Panc1 (cell line): ENCODE measurements at regions not wholly inside any gene's neighbourhood (a gene's known extent, or its start where the extent isn't known, plus 50 kb on each side); places are given as distances from the start of the nearest gene placed in this dataset.

ENCODE experiments used
- POLR2AphosphoS5 ChIP-seq: IDR thresholded peaks from 2 replicates; pipeline ENCODE4 v1.6.1; 2012; ENCODE audit warnings: mild to moderate bottlenecking, low read depth, low read length, moderate library complexity
- SIN3A ChIP-seq: IDR thresholded peaks from 2 replicates; pipeline ENCODE4 v1.6.1; 2012; ENCODE audit warnings: low read depth, mild to moderate bottlenecking, low read length, moderate library complexity, borderline replicate concordance; ENCODE audit not compliant: insufficient read depth
- TF ChIP-seq, protein P1 (sequence below): fragments of 450-650 bp; IDR thresholded peaks from 2 replicates; pipeline ENCODE4 v1.5.1; 2017; ENCODE audit warnings: mild to moderate bottlenecking
- TF ChIP-seq, protein P2 (sequence below), 2 experiments: IDR thresholded peaks; 2 replicates each; pipeline ENCODE4 v1.6.1; 2011 to 2012; ENCODE audit warnings: low read depth in 2 of 2, control low read depth in 1 of 2, low read length in 1 of 2, mild to moderate bottlenecking in 1 of 2, moderate library complexity in 1 of 2; ENCODE audit not compliant: insufficient read depth in 1 of 2

DNA sequence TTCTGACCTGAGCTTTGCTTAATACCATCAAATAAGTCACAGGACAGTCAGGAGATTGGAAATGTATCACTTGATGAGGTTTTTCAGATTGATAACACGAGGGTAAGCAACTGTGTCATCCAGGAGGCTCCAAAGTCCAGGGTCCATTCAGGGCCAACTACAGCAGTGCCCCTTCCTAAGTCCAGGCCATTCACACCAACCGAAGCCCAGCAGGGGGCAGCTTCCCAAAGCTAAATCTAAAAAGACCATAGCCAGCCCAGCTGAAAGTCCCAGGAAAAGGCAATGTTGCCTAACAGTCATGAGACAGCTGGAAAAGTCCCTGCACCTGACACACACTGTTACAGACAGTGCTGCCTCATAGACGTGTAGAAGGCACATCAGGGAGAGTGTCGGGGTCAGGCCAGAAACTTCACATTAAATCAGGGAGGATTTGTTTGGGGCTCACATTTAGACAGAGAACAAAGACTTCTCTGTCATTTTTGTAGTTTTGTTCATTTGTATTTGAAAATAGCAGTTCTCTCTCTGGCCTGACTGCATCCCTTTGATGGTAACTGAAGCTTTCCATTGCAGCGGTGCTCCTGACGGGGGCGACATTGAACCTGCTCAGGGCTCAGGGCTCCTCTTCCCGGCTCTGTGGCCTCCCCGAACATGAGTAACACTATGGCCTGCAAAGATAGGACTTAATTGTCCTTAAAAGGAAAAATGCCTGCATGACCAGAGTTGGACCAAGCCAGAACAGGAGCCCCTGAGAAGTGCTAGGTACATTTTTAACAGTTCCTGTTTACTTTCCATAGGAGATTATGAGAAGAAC, 200.4 kb downstream of the NRIP1 start:
- TF ChIP-seq, protein P1, sequence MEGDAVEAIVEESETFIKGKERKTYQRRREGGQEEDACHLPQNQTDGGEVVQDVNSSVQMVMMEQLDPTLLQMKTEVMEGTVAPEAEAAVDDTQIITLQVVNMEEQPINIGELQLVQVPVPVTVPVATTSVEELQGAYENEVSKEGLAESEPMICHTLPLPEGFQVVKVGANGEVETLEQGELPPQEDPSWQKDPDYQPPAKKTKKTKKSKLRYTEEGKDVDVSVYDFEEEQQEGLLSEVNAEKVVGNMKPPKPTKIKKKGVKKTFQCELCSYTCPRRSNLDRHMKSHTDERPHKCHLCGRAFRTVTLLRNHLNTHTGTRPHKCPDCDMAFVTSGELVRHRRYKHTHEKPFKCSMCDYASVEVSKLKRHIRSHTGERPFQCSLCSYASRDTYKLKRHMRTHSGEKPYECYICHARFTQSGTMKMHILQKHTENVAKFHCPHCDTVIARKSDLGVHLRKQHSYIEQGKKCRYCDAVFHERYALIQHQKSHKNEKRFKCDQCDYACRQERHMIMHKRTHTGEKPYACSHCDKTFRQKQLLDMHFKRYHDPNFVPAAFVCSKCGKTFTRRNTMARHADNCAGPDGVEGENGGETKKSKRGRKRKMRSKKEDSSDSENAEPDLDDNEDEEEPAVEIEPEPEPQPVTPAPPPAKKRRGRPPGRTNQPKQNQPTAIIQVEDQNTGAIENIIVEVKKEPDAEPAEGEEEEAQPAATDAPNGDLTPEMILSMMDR: peak; percentile 79
- TF ChIP-seq, protein P2, sequence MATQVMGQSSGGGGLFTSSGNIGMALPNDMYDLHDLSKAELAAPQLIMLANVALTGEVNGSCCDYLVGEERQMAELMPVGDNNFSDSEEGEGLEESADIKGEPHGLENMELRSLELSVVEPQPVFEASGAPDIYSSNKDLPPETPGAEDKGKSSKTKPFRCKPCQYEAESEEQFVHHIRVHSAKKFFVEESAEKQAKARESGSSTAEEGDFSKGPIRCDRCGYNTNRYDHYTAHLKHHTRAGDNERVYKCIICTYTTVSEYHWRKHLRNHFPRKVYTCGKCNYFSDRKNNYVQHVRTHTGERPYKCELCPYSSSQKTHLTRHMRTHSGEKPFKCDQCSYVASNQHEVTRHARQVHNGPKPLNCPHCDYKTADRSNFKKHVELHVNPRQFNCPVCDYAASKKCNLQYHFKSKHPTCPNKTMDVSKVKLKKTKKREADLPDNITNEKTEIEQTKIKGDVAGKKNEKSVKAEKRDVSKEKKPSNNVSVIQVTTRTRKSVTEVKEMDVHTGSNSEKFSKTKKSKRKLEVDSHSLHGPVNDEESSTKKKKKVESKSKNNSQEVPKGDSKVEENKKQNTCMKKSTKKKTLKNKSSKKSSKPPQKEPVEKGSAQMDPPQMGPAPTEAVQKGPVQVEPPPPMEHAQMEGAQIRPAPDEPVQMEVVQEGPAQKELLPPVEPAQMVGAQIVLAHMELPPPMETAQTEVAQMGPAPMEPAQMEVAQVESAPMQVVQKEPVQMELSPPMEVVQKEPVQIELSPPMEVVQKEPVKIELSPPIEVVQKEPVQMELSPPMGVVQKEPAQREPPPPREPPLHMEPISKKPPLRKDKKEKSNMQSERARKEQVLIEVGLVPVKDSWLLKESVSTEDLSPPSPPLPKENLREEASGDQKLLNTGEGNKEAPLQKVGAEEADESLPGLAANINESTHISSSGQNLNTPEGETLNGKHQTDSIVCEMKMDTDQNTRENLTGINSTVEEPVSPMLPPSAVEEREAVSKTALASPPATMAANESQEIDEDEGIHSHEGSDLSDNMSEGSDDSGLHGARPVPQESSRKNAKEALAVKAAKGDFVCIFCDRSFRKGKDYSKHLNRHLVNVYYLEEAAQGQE (IDR thresholded peaks at IDR 0.05; ENCODE audit: insufficient read depth in 1 of 2, low read depth in 2 of 2, low read length in 1 of 2): no peak
- TF ChIP-seq POLR2AphosphoS5: no peak
- no peak for TF ChIP-seq SIN3A
